SU-DHL-6 (cell line): ENCODE measurements at regions not wholly inside any gene's neighbourhood (a gene's known extent, or its start where the extent isn't known, plus 50 kb on each side); places are given as distances from the start of the nearest gene placed in this dataset.

Source experiments
- H2AFZ ChIP-seq: fragments of 200-600 bp; sonication (generic); 2 replicates; pipeline ENCODE4 v1.6.1; 2014; ENCODE audit warnings: low read depth, mild to moderate bottlenecking, moderate library complexity, mixed read lengths, antibody characterized with exemption, low read length; ENCODE audit not compliant: severe bottlenecking
- H3F3A ChIP-seq: fragments of 200-600 bp; shearing (Covaris generic); 2 replicates; pipeline ENCODE4 v1.6.0; 2016; ENCODE audit warnings: antibody characterized with exemption, mild to moderate bottlenecking; ENCODE audit not compliant: insufficient read depth
- H3K27ac ChIP-seq: fragments of 200-600 bp; sonication (generic); 2 replicates; pipeline ENCODE4 v1.5.1; 2016; ENCODE audit warnings: low read depth, mild to moderate bottlenecking, low read length, moderate library complexity, mixed read lengths
- H3K27me3 ChIP-seq: fragments of 200-600 bp; sonication (generic), shearing (Covaris generic); 2 replicates; pipeline ENCODE4 v1.6.0; 2014; ENCODE audit warnings: mild to moderate bottlenecking, low read length
- H3K36me3 ChIP-seq: fragments of 200-600 bp; sonication (generic); 2 replicates; pipeline ENCODE4 v1.6.1; 2014; ENCODE audit warnings: mild to moderate bottlenecking, low read length, mixed read lengths
- H3K4me2 ChIP-seq: fragments of 300-600, 200-600 bp; shearing (Covaris generic), sonication (generic); 2 replicates; pipeline ENCODE4 v1.6.0; 2014; ENCODE audit warnings: low read length, low read depth, mild to moderate bottlenecking; ENCODE audit not compliant: poor library complexity, severe bottlenecking
- H3K4me3 ChIP-seq: fragments of 200-600 bp; sonication (generic); 2 replicates; pipeline ENCODE4 v1.5.1; 2014; ENCODE audit warnings: antibody characterized with exemption, low read length, mild to moderate bottlenecking, mixed read lengths; ENCODE audit not compliant: insufficient read depth, poor library complexity, severe bottlenecking
- H3K79me2 ChIP-seq: fragments of 200-600 bp; sonication (generic); 2 replicates; pipeline ENCODE4 v1.6.1; 2014; ENCODE audit warnings: mild to moderate bottlenecking, low read length, moderate library complexity; ENCODE audit not compliant: insufficient read depth
- H3K9ac ChIP-seq: fragments of 200-600 bp; sonication (generic); 2 replicates; pipeline ENCODE4 v1.7.0; 2014; ENCODE audit warnings: mild to moderate bottlenecking, low read length
- H3K9me2 ChIP-seq: fragments of 200-600 bp; sonication (generic); replicated peaks from 2 replicates; pipeline ENCODE4 v1.6.1; 2014; ENCODE audit warnings: low read length; ENCODE audit not compliant: insufficient read depth
- H3K9me3 ChIP-seq: fragments of 200-600 bp; sonication (generic); 2 replicates; pipeline ENCODE4 v1.6.1; 2014; ENCODE audit warnings: low read length, mixed read lengths; ENCODE audit not compliant: insufficient read depth
- H4K20me1 ChIP-seq: fragments of 200-600 bp; sonication (generic); 2 replicates; pipeline ENCODE4 v1.6.1; 2014; ENCODE audit warnings: low read depth, mild to moderate bottlenecking, antibody characterized with exemption, low read length, moderate library complexity, mixed read lengths
- CTCF ChIP-seq: fragments of 200-600 bp; sonication (generic); IDR thresholded peaks from one replicate; pipeline ENCODE4 v1.5.1; 2017; ENCODE audit warnings: antibody characterized with exemption, mild to moderate bottlenecking, low read length, moderate library complexity; ENCODE audit not compliant: insufficient read depth, poor library complexity, severe bottlenecking
- EZH2phosphoT487 ChIP-seq: fragments of 200-600 bp; sonication (generic), shearing (Covaris generic); conservative IDR thresholded peaks from 2 replicates; pipeline ENCODE4 v1.6.1; 2018; ENCODE audit warnings: mild to moderate bottlenecking, antibody characterized with exemption, low read length, moderate library complexity, mixed read lengths

- Histone ChIP-seq H3K4me3 (no peak overlapping the region), H2AFZ (no peak overlapping the region), H3K9ac (no peak overlapping the region), H4K20me1 (no peaks in the 10 kb centered on the region), H3K79me2 (no peaks in the 10 kb centered on the region), H3K9me2 (no peaks in the 10 kb centered on the region), H3K36me3 (no peaks in the 10 kb centered on the region), H3K27ac (no peak overlapping the region), H3K4me2 (no peak overlapping the region), H3K9me3 (0 out of 2 replicates have a peak, but pooled peaks cover 3% of the 10 kb centered on the region), H3K27me3 (no peaks in the 10 kb centered on the region), H3F3A (no peaks in the 10 kb centered on the region)
- TF ChIP-seq CTCF, result no peak
- no peak for TF ChIP-seq EZH2phosphoT487
Observed at GRCh38 chr4:133995243-133995960, 206.2 kb downstream of the PABPC4L start.

GRCh38 chr4:133982533-133983224 lies 218.9 kb downstream of the PABPC4L start:
- H3K4me2 ChIP-seq, result no peak overlapping the region
- H3K27me3 ChIP-seq, result no peaks in the 10 kb centered on the region
- H3K27ac ChIP-seq, result no peak overlapping the region
- no peak overlapping the region for H3K4me3 ChIP-seq
- no peaks in the 10 kb centered on the region for H3K79me2 ChIP-seq
- no peak overlapping the region for H3K9ac ChIP-seq
- H2AFZ ChIP-seq, result no peak overlapping the region
- H4K20me1 ChIP-seq, result no peaks in the 10 kb centered on the region
- H3K36me3 ChIP-seq, result no peaks in the 10 kb centered on the region
- no peaks in the 10 kb centered on the region for H3K9me3 ChIP-seq
- no peak for TF ChIP-seq EZH2phosphoT487
- no peak for TF ChIP-seq CTCF
- H3F3A ChIP-seq, result no peaks in the 10 kb centered on the region
- no peaks in the 10 kb centered on the region for H3K9me2 ChIP-seq

GRCh38 chr4:133981327-133981726 lies 220.3 kb downstream of the PABPC4L start:
- Histone ChIP-seq H3K4me2 (no peak overlapping the region), H3K27me3 (no peaks in the 10 kb centered on the region), H3K9ac (no peak overlapping the region), H2AFZ (no peak overlapping the region), H3K27ac (no peak overlapping the region), H3K79me2 (no peaks in the 10 kb centered on the region), H3K36me3 (no peaks in the 10 kb centered on the region), H4K20me1 (no peaks in the 10 kb centered on the region), H3K9me2 (no peaks in the 10 kb centered on the region), H3F3A (no peaks in the 10 kb centered on the region), H3K9me3 (no peaks in the 10 kb centered on the region), H3K4me3 (no peak overlapping the region)
- no peak for TF ChIP-seq EZH2phosphoT487
- no peak for TF ChIP-seq CTCF
